CD4-positive, alpha-beta T cell treated with Interleukin-21 for 1 hour (primary cell): ENCODE measurements at regions not wholly inside any gene's neighbourhood (a gene's known extent, or its start where the extent isn't known, plus 50 kb on each side); places are given as distances from the start of the nearest gene placed in this dataset.

ENCODE experiments used
- DNase-seq: peaks from one replicate; pipeline ENCODE4 v3.0.0-alpha.2; 2020

DNA sequence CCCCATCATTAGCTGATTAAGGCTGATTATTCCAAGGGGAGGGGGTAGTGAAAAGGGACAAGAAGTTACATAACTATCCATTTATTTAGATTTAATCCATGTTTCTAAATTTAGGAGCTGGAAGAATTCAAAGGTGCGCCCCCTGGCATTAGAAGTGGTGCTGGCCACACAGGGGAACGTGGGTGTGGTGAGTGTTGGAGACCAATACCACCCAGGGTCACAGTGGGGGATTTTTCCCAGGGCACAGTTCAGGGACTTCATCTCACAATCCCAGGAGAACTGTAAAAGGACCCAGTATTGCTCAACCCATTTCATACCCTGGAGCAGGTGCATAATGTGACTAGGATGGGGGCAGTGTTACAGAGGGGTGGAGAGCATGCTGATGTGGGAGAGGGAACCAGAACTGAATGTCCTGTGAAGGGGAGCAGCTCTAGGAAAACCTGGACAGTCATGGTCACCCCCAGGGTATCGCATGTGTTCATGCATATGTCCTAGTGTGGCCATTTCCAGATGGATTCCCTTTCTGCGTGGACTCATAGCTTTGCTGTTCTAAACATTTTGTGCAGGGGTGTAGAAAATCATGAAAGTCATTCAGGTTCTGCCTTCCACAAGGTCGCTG is 110.3 kb downstream of the LSM3 start:
- no peak for DNase-seq

DNA sequence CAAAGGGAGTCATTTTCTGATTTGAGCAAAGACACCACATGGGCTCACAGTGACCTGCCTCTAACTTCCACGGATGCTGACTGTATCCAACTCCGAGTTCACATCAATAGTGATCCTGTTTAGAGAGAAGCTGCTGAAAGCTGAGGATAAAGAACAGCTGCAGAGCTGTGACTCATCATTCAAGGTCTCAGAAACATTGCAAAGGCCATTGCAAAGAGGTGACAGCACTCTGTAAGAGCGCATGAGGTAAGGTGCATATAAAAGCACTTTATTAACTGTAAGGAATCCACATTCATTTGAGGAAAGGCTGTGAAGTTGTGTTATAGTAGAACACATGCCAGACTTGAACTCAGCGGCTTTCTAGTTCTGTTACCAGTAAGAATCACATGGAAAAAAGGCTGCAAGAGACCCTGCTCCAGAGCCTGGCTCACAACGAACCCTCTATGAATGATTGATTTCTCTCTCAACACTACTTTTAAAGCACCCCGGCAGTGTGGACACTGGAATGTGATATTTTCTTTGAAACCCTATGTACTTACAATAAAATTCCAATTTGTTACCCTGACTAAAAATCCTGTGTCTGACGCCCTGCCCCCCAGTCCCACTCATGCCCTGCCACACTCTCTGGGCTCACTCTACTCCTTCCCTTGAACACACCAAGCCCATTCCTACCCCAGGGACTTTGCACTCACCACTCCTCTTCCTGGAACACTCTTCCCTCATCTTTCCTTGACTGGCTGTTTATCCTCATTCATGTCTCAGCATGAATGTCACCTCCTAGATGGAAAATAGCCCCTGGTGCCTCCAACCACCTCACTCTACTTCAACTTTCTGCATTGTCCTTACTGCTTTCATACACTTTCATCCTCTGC is 111.2 kb downstream of the LSM3 start:
- DNase-seq, result no peak

DNA sequence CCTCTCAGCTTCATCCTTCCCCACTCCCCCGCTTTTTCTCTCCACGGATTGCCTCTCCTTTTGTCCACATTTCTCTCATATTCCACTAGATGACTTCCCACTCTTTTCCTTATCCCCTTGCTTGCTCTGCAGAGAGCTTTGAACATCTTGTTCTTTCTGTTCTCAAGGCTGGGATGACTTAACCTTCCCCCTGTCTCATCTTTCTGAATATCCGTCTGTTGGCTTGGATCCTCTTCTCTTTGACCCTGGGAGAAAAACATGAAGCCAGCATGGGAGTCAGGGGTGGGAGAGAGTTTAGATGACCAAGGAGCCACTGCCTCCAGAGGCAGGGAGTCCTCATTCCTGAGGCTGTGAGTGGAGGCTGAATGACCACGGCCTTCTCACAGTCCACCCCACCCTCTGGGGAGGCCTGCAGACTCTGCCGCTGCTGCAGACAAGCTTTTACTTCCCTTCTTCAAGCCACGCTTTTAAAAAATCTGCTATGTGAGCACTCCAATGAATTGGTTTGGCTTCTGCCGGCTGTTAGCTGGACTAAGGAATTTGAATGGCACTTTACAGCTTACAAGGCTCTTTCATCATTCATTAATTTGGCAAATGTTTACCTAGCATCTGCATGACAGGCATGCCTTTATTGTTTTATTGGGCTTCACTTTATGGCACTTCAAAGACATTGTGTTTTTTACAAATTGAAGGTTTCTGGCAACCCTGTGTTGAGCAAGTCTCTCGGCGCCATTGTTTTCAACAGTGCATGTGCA is 111.6 kb upstream of the SLC6A6 start:
- no peak for DNase-seq

- no peak for DNase-seq
Observed at GRCh38 chr3:14295037-14295436, 107.4 kb upstream of the SLC6A6 start.

- DNase-seq, result no peak
Observed at GRCh38 chr3:14295801-14296200, 106.6 kb upstream of the SLC6A6 start.

GRCh38 chr3:14297305-14297704 is 105.1 kb upstream of the SLC6A6 start:
- no peak for DNase-seq

- DNase-seq, result no peak
Observed at GRCh38 chr3:14297784-14298236, 104.6 kb upstream of the SLC6A6 start.

DNA sequence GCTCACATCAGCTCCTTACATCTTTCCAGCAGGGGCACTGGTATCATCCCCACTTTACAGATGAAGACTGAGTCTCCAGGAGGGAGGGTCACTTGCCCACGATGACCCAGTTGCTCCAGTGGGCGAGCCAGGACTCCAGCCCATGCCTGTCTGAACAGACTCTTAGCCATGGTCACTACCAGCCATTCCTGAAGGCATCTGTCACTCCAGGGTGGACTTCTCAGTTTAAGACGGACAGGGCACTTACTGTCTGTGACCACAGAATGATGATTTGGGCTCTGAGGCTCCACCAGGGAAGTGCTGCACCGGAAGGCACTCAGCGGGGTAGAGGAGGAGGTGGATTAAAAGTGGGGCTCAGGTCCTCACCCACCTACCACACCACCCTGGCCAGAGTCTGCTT is 104.0 kb upstream of the SLC6A6 start:
- no peak for DNase-seq

DNA sequence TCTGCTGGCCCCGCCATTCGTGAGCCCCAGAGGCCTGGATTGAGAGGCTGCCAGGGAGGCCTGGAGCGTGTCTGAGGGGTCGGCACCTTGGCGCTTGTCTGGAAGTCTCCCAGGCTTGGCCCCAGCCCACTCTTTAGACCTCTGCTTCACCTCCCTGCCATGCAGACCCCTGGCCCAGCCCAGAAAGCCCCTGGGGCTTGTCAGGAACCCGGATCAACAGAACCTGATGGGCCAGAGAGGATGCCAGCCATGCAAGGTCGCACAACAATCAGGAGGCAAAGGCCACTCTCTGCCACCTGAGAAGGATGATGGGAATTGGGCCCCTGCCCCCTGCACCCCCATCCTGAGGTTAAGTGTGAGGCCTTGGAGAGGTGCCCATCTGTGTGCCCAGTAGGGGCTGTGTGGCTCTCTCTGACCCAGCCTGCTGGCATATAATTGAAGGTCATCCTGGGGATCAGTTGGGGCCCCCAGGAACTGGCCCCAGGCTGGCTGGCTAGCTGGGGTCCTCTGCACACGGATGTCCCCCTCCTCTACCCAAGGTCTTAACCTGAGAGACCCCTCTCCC is 103.3 kb upstream of the SLC6A6 start:
- DNase-seq, result no peak

- no peak for DNase-seq
Observed at GRCh38 chr3:14299767-14300166, 102.6 kb upstream of the SLC6A6 start.

DNA sequence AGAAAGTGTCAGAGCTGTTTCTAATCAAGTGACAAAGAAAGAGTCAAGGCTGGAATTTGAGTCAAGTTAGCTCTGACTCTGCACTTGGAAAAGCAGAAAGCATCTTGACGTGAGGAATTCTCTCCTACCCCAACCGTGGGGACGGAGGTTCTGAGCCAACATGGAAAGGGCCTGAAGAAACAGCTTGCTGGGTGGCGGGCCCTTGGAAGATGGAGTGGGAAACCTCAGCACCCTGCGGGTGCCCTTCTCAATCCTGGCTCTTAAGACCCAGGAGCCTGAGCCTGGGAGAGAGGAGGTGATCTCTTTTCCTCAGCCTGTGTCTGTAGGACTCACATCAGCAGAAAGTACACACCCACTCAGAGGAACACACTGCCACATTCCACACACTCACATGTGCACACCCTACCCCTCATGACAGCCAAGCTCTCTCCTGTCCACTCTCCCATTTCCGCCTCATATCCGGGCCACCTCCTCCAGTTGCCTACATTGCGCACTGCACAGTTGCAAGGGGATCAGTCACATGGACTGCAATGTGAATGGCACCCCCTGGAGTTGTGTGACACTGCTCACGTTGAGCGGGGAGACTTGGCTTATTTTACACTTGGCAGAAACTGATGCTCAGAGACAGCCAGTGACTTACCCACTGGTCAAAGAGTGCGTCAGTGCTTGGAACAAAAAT is 101.5 kb upstream of the SLC6A6 start:
- no peak for DNase-seq

DNA sequence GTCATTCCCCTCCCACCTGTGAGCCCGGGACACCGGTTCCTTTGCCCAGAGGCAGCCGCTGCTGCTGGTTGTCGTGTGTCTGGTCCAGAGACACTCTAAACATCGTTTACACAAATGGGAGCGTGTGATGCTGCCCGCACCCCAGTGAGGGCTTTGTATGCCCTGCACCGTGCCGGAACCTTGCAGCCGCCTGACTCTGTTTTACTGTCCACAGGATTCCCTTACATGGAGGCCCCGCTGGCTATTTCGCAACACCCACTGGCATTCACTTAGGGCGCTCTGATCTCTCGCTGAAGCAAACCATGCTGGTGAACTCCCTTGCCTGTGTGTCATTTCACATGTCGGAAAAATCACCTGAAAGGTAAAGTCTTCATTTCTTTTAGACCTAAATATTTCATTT is 100.8 kb upstream of the SLC6A6 start:
- no peak for DNase-seq

DNA sequence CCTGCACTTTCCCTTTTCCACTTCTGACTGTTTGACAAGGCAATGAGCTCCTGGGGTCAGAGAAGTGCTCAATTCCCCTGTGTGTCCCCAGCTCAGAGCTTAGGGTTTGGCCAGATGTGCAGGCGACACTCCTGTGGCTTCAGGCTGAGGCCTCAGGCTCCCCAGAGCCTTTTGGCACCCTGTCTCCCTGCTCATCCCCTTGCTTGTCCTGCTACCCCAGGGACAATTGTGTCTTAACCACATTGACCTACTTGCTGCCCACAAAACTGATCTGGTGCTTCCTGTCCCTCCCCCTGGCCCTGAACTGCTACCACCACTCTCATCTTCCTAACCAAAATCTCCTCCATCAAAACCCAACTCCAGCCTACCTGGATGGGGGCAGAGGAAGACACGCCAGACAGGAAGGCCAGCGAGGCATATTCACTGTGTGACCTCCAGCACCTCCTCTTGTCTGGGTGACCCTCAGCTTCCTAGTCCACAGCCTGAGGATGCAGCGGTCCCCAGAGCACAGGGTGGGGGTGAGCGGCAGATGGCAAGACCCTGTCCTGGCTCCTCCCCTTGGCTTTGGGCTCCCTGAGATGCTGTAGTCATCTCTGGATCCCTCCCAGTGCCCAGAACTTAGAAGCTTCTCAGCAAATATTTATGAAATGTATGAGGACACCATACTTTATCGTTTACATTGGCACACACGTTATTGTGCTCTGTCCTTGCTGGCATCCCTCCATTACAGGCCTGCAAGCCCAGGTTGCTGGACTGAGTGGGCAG is 98.9 kb upstream of the SLC6A6 start:
- DNase-seq, result peak; percentile 2

- no peak for DNase-seq
Observed at GRCh38 chr3:14304101-14305045, 98.0 kb upstream of the SLC6A6 start.

DNA sequence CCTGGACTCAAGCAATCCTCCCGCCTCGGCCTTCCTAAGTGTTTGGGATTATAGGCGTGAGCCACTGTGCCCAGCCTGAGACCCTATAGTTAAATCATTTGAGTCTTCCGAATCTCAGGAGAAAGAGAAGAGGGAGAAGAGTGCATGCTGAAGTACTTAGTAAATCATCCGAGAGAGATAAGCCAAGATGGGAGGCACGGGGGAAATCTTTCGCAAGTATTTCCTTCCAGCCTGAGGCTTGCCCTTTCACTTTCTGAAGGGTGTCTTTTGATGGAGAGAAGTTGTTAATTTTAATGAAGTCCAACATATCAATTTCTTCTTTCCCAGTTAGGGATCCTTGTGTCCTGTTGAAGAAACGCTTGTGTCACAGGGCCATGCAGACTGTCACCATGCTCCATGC is 97.1 kb upstream of the SLC6A6 start:
- DNase-seq, result no peak

GRCh38 chr3:14306142-14306541 is 96.3 kb upstream of the SLC6A6 start:
- DNase-seq, result no peak

- DNase-seq, result no peak
Observed at GRCh38 chr3:14307656-14308302, 94.6 kb upstream of the SLC6A6 start.

DNA sequence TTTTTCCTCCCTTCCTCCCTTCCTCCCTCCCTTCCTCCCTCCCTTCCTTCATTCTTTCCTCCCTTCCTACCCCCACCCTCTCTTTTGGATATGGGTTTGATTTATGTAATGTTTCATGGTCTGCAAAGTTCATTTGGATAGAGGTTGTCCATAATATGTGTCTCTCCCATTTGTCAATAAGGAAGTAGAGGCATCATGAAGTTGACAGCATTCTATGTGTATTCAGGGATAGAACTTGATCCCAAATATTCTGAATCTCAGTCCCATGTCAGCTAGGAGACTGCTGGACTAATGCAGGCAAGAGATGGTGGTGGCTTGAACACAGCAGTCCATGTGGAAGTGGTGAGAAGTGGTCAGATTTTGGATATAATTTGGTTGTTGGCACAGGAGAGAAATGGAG is 90.7 kb upstream of the SLC6A6 start:
- DNase-seq, result no peak

GRCh38 chr3:14312375-14312774 is 90.0 kb upstream of the SLC6A6 start:
- no peak for DNase-seq

DNA sequence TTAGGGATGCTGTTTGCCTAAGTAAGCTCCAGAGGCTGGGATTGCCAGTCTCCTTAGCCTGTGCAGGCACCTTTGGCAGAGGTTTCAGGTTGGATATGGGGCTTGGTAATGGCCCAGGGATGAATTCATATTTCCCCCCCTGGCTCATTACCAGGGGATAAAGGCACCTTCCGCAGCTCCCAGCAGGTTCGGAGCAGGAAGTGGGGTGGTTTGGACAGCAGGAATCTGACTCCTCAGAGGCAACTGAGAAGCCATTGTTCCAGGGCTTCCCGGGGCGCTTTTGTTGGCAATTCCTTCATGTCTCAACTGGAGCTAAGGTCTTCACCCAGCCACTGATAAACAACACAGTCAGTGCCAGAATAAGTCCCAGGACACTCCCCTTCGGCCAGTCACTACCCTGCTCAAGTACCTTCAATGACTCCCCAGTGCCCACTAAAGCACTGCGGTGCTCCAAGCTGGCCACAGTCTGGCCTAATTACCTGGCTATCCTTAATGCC is 85.3 kb upstream of the SLC6A6 start:
- DNase-seq, result no peak
